HEK293T (cell line): ENCODE measurements at regions not wholly inside any gene's neighbourhood (a gene's known extent, or its start where the extent isn't known, plus 50 kb on each side); places are given as distances from the start of the nearest gene placed in this dataset.

Experiments used
- ELF4 ChIP-seq: fragments of 450-650 bp; IDR thresholded peaks from 2 replicates; pipeline ENCODE4 v1.6.1; 2017; ENCODE audit warnings: antibody characterized with exemption
- HDGF ChIP-seq: fragments of 450-650 bp; IDR thresholded peaks from 2 replicates; pipeline ENCODE4 v1.6.1; 2017; ENCODE audit warnings: antibody characterized with exemption, borderline replicate concordance

GRCh38 chr2:200188876-200189275 lies 117.6 kb upstream of the SPATS2L start:
- no peak for TF ChIP-seq HDGF
- no peak for TF ChIP-seq ELF4
